ENCODE measurements at regions not wholly inside any gene's neighbourhood (a gene's known extent, or its start where the extent isn't known, plus 50 kb on each side); places are given as distances from the start of the nearest gene placed in this dataset.
"Not testable (repeated sequence)": the region's sequence is repeated elsewhere in the genome, so short reads cannot be mapped to it uniquely, and the experiment has no call there.

DNA sequence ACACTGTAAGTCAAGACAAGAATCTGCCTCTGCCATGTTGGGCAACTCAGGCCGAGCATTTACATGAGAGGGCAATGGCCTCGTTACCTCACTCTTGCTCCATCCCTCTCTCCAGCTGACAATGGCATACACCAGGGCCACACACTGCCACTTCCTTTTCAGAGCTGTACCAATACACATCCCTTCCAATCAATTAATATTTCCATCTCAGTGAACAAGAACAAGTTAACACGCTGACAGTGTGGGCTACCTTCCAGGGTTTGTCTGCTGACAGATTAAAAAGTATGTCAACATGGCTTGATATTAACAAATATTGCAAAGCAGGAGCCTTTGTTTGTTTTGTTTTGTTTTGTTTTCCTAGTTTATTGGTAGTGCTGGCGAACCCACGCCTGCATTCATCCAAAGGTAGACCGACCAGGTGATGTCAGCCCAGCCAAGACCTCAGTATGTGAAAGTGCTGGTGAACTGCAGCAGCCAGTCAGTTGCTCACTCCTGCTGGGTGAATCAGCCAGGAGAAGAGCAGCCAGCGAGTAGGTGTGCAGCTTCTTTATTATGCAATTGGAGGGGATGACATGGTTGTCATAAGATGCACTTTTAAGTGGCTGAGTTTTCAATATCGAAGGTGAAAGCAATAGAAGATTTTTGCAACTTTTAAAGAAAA lies 487.3 kb upstream of the JARID2 start:
- DNase-seq (ENCODE audit: low spot score): peak; percentile 37

- no peak for DNase-seq (ENCODE audit: low spot score)
Measured at GRCh38 chr6:14759976-14760672, 485.7 kb upstream of the JARID2 start.

- no peak for DNase-seq (ENCODE audit: low spot score)
Measured at GRCh38 chr6:14762077-14762476, 483.8 kb upstream of the JARID2 start.

GRCh38 chr6:14763139-14763538 lies 482.7 kb upstream of the JARID2 start:
- no peak for DNase-seq (ENCODE audit: low spot score)

GRCh38 chr6:14763616-14764015 lies 482.3 kb upstream of the JARID2 start:
- DNase-seq (ENCODE audit: low spot score): no peak

- no peak for DNase-seq (ENCODE audit: low spot score)
Measured at GRCh38 chr6:14765106-14765505, 480.8 kb upstream of the JARID2 start.

GRCh38 chr6:14765721-14766390 lies 480.0 kb upstream of the JARID2 start:
- no peak for DNase-seq (ENCODE audit: low spot score)

DNA sequence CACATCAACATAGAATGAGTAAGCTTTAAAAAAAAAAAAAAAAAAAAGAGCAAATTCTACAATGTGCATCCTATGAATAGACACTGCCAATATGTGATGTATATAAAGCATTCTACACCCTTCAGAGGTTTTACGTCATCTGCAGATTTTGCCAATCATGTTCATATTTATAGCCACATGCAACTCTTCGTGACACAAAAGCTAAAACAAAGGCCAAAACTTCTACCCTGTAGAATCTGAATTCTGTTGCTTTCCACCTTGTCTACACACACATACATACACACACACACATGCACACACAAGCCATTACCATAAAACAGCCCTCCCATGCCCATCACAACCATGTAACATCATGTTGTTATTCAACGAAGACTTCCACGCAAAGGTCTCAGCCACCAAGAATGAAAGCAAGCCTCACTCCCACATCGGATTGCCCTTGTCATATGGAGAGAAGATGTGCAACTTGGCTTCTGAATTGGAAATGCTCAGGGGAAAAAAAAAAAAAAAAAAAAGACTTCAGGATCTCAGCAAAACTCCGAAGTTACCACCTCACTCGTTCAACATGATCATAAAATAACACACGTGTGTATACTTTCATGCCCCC lies 479.4 kb upstream of the JARID2 start:
- DNase-seq (ENCODE audit: low spot score): no peak

- DNase-seq (ENCODE audit: low spot score): no peak
Measured at GRCh38 chr6:14767226-14767625, 478.6 kb upstream of the JARID2 start.

DNA sequence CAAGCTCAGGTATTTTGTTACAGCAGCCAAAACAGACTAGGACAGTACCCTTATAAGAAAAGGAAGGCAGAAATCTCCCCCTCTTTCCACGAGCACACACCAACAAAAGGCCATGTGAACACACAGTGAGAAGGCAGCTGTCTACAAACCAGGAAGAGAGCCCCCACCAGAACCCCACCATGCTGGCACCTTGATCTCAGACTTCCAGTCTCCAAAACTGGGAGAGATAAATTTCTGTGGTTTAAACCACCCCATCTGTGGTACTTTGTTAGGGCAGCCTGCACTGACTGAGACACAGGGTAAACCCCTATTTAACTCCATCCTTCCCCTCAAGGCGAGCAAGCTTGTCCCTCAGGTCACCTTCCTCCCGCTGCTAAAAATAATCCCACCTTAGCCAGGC lies 475.8 kb upstream of the JARID2 start:
- DNase-seq (ENCODE audit: low spot score): no peak

DNA sequence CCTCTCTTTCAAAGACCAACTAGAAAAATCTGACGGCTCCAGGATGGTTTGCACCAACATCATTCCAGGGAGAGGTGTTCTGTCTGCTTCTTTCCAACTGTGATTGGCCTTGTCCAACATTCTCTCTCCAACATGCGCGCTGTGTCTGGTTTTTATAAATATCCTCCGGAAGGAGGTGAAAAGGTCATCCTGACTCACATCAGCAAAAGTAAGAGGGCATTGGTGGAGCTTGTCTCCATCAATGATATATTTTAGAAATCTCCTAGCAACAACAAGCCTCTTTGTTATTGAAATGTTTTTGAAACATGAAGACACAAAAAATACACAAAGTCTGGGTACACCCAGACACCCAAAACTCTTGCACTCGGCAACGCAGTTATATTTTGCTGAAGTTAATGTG lies 475.3 kb upstream of the JARID2 start:
- no peak for DNase-seq (ENCODE audit: low spot score)

- DNase-seq (ENCODE audit: low spot score): no peak
Measured at GRCh38 chr6:14771016-14771415, 474.9 kb upstream of the JARID2 start.

DNA sequence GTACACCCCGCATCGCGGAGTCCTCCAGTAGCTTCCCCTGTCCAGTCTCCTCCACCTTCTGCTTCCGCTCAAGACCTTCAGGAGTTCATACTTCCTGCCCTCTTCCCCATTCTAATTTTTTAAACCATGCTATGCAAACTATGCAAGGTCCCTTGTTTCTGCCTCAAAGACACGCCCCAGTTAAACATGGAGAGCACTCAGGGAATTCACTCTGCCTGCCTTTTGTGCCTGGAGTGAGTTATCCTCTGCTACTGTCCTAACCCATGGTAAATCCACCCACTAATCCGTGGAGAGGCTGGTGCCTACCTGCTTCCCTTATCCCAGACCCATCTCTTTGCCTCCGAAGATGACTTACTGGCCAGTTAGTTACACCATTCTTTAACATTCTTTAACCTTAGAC lies 473.7 kb upstream of the JARID2 start:
- DNase-seq (ENCODE audit: low spot score): no peak

- no peak for DNase-seq (ENCODE audit: low spot score)
Measured at GRCh38 chr6:14775528-14775927, 470.3 kb upstream of the JARID2 start.

GRCh38 chr6:14776307-14776706 lies 469.6 kb upstream of the JARID2 start:
- DNase-seq (ENCODE audit: low spot score): no peak

- no peak for DNase-seq (ENCODE audit: low spot score)
Measured at GRCh38 chr6:14781772-14782525, 463.9 kb upstream of the JARID2 start.

- DNase-seq (ENCODE audit: low spot score): not testable (repeated sequence)
Measured at GRCh38 chr6:14782921-14783464, 462.9 kb upstream of the JARID2 start.

DNA sequence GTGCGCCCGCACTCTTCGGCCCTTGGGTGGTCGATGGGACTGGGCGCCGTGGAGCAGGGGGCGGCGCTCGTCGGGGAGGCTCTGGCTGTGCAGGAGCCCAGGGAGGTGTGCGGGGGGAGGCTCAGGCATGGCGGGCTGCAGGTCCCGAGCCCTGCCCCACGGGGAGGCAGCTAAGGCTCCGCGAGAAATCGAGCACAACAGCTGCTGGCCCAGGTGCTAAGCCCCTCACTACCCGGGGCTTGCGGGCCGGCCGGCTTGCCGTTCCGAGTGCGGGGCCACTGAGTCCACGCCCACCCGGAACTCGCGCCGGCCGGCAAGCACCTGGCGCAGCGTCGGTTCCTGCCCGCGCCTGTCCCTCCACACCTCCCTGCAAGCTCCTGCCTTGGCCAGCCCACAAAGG lies 462.3 kb upstream of the JARID2 start:
- no peak for DNase-seq (ENCODE audit: low spot score)

DNA sequence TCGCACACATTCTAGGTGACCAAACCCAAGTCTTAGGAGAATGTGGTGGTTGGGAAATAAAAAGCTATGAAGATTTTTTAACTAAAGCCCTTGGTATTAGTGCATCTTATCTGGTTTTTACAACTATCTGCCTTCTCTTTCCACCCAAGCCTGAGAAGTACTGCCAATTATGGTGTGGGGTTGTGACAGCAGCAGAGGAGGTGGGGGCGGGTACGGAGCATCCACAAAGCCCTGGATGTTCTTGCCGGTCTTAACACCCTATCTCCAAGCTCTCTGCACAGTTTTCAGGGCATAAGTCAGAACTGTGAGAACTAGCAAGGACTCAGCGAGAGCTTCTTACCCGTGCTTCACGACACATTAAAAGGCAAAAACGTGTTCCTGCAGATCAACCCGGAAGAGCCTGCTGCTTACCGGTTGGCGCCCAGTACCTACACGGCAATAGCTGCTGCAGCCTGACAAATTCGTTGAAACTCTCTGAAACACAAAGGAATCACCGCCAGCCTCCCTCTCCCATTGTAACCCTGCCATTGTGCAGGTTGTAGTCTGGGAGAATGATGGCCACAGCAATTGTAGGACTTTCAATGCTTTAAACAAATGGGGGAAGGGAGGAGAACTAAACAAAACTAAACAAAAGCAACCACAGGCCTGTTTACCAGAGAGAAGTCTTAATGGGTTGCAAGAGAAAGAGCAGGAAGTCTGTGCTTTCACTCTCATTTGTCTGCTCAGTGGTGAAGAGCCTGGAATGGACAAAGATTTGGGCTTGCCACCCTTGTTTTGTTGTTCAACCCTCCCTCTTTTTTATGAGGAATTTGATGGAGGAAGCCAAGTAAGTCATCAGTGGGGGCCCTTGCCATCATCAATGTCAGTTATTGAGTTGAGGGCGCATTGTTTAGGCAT lies 461.0 kb upstream of the JARID2 start:
- DNase-seq (ENCODE audit: low spot score): no peak

DNA sequence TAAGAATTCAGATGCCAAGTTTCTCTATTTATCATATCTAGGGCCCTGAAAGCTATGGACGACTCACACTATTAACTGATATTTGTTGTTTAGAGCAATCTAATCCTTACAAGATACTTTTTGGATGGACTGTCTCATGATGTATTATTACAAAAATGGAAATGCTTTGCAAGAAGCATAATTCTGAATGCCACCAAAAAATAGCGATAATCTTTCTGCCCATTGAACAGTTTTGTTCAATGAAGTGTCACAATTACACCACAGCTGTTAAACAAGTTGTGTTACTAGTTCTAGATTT lies 460.4 kb upstream of the JARID2 start:
- no peak for DNase-seq (ENCODE audit: low spot score)

DNA sequence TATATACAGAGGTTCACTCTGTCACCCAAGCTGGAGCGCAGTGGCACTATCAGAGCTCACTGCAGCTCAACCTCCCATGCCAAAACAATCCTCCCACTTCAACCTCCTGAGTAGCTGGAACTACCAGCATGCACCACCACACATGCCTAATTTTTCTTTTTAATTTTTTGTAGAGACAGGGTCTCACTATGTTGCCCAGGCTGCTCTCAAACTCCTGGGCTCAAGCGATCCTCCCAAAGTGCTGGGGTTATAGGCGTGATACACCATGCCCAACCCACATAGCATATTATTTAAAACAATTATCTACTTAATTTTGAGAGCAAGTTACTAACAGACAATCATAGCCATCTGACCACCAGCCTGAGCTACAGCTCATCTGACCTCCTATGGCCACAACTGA lies 459.9 kb upstream of the JARID2 start:
- DNase-seq (ENCODE audit: low spot score): no peak

All from Ammon's horn (tissue), 1 donor.